ENCODE measurements at regions not wholly inside any gene's neighbourhood (a gene's known extent, or its start where the extent isn't known, plus 50 kb on each side); places are given as distances from the start of the nearest gene placed in this dataset.
A peak's percentile ranks its signal among the peaks of the same experiment; 100 is the strongest.

GRCh38 chr15:81755626-81756025 is 290.2 kb downstream of the MEX3B start:
- no peak for ATAC-seq
- no peaks in the 10 kb centered on the region for H3K36me3 ChIP-seq
- TF ChIP-seq POLR2AphosphoS5 (IDR thresholded peaks at IDR 0.05) = no peak
- TF ChIP-seq EP300 (IDR thresholded peaks at IDR 0.05) = no peak
- no peak for TF ChIP-seq CTCF (IDR thresholded peaks at IDR 0.05)
- TF ChIP-seq POLR2A (IDR thresholded peaks at IDR 0.05) = no peak
- no peak overlapping the region for H3K27ac ChIP-seq
- 80 to 82% methylated on average over 3 to 4 of the region's 4 CpGs for WGBS, 2 donors (ENCODE audit: low coverage in 1 of 2)
- peaks cover 0 to 36% (median 22%) of the 10 kb centered on the region in 3 donors for H3K4me1 ChIP-seq
- no peaks in the 10 kb centered on the region for H3K9me3 ChIP-seq
- H3K4me3 ChIP-seq = no peak overlapping the region
- H3K27me3 ChIP-seq = no peaks in the 10 kb centered on the region

- TF ChIP-seq EP300 (IDR thresholded peaks at IDR 0.05) = no peak
- no peak for TF ChIP-seq POLR2AphosphoS5 (IDR thresholded peaks at IDR 0.05)
- peaks cover 0 to 44% (median 22%) of the 10 kb centered on the region in 3 donors for H3K4me1 ChIP-seq
- no peaks in the 10 kb centered on the region for H3K36me3 ChIP-seq
- no peak for ATAC-seq
- H3K4me3 ChIP-seq = no peak overlapping the region
- WGBS, 2 donors (ENCODE audit: low coverage in 1 of 2) = 0% methylated on average over 1 of the region's 1 CpG
- H3K27me3 ChIP-seq = peaks cover 10% of the 10 kb centered on the region
- H3K27ac ChIP-seq = no peak overlapping the region
- no peaks in the 10 kb centered on the region for H3K9me3 ChIP-seq
Measured at GRCh38 chr15:81754078-81754477, 291.7 kb downstream of the MEX3B start.

- 60 to 78% methylated on average over 2 to 4 of the region's 4 CpGs for WGBS, 2 donors (ENCODE audit: low coverage in 1 of 2)
- ATAC-seq = no peak
- H3K36me3 ChIP-seq = no peaks in the 10 kb centered on the region
- peaks cover 0 to 39% (median 22%) of the 10 kb centered on the region in 3 donors for H3K4me1 ChIP-seq
- H3K27ac ChIP-seq = no peak overlapping the region
- peaks cover 14% of the 10 kb centered on the region for H3K27me3 ChIP-seq
- TF ChIP-seq CTCF (IDR thresholded peaks at IDR 0.05) (no peak), POLR2AphosphoS5 (IDR thresholded peaks at IDR 0.05) (no peak), POLR2A (IDR thresholded peaks at IDR 0.05) (no peak), EP300 (IDR thresholded peaks at IDR 0.05) (no peak)
- no peaks in the 10 kb centered on the region for H3K9me3 ChIP-seq
- H3K4me3 ChIP-seq = no peak overlapping the region
Measured at GRCh38 chr15:81752974-81753373, 292.8 kb downstream of the MEX3B start.

- Histone ChIP-seq H3K27me3 (peaks cover 14% of the 10 kb centered on the region), H3K36me3 (no peaks in the 10 kb centered on the region), H3K27ac (no peak overlapping the region), H3K4me3 (no peak overlapping the region), H3K9me3 (no peaks in the 10 kb centered on the region), H3K4me1 (peaks cover 0 to 39% (median 22%) of the 10 kb centered on the region in 3 donors)
- peak; percentile 43 for ATAC-seq
- TF ChIP-seq POLR2AphosphoS5 (IDR thresholded peaks at IDR 0.05) = peak; percentile 13
- TF ChIP-seq CTCF (IDR thresholded peaks at IDR 0.05) = no peak
- 30% methylated on average over 2 of the region's 3 CpGs; no CpG with 5 or more reads in 1 of the 2 donors for WGBS, 2 donors (ENCODE audit: low coverage in 1 of 2)
Measured at GRCh38 chr15:81752546-81752942, 293.3 kb downstream of the MEX3B start.

GRCh38 chr15:81751816-81752545 is 293.8 kb downstream of the MEX3B start:
- Histone ChIP-seq H3K9me3 (no peaks in the 10 kb centered on the region), H3K27me3 (peaks cover 14% of the 10 kb centered on the region), H3K4me3 (no peak overlapping the region), H3K27ac (no peak overlapping the region), H3K4me1 (peaks cover 0 to 39% (median 22%) of the 10 kb centered on the region in 3 donors), H3K36me3 (no peaks in the 10 kb centered on the region)
- ATAC-seq = no peak
- 40 to 45% methylated on average over 5 to 6 of the region's 6 CpGs for WGBS, 2 donors (ENCODE audit: low coverage in 1 of 2)
- TF ChIP-seq CTCF (IDR thresholded peaks at IDR 0.05) (no peak), POLR2A (IDR thresholded peaks at IDR 0.05) (no peak), EP300 (IDR thresholded peaks at IDR 0.05) (no peak), POLR2AphosphoS5 (IDR thresholded peaks at IDR 0.05) (no peak)

All from gastroesophageal sphincter (tissue), 4 donors.